Tibial nerve (tissue), 4 donors: ENCODE measurements at regions not wholly inside any gene's neighbourhood (a gene's known extent, or its start where the extent isn't known, plus 50 kb on each side); places are given as distances from the start of the nearest gene placed in this dataset.

Source experiments
- DNase-seq, 2 donors: peaks; one replicate each; pipeline ENCODE4 v3.0.0-alpha.2; 2019; ENCODE audit warnings: low spot score in 2 of 2
- H3K27ac ChIP-seq, 4 donors: fragments of 200-600 bp; sonication (generic) in 3 of 4; one replicate each; pipeline ENCODE4 v1.5.1; 2017 to 2019; ENCODE audit warnings: mild to moderate bottlenecking in 1 of 4
- H3K27me3 ChIP-seq, 2 donors: fragments of 200-600 bp; sonication (generic) in 1 of 2; one replicate each; pipeline versions ENCODE4 v1.5.1 to v1.6.0; 2017 to 2019
- H3K36me3 ChIP-seq, 3 donors: fragments of 200-600 bp; sonication (generic); one replicate each; pipeline ENCODE4 v1.5.1; 2018 to 2019
- H3K4me1 ChIP-seq, 4 donors: fragments of 200-600 bp; sonication (generic) in 3 of 4; one replicate each; pipeline ENCODE4 v1.5.1; 2017 to 2019
- H3K4me3 ChIP-seq, 4 donors: fragments of 200-600 bp; sonication (generic) in 3 of 4; one replicate each; pipeline ENCODE4 v1.5.1; 2017 to 2019; ENCODE audit warnings: mild to moderate bottlenecking in 1 of 4, moderate library complexity in 1 of 4
- H3K9me3 ChIP-seq, 4 donors: fragments of 200-600 bp; sonication (generic) in 3 of 4; one replicate each; pipeline ENCODE4 v1.5.1; 2017 to 2019
- EP300 ChIP-seq, 2 donors: sonication (generic); formaldehyde crosslinking; IDR thresholded peaks; one replicate each; pipeline ENCODE4 v1.6.1; 2017; ENCODE audit warnings: antibody characterized with exemption in 2 of 2, mild to moderate bottlenecking in 1 of 2
- POLR2A ChIP-seq, 2 donors: fragments of 450-650 bp; IDR thresholded peaks; one replicate each; pipeline ENCODE4 v1.6.1; 2017; ENCODE audit warnings: antibody characterized with exemption in 2 of 2, mild to moderate bottlenecking in 2 of 2, moderate library complexity in 2 of 2
- WGBS, 2 donors: methylation state at CpG; one replicate each; pipeline ENCODE4 v1.1.5; 2018; 5-methylcytosine and 5-hydroxymethylcytosine counted together
- TF ChIP-seq, protein P1 (sequence below), 5 experiments: fragments of 200-600 bp in 3 of 5; fragments of 450-650 bp in 2 of 5; sonication (generic) in 3 of 5; IDR thresholded peaks; one replicate each; pipeline ENCODE4 v1.5.1; 2016 to 2019; ENCODE audit warnings: antibody characterized with exemption in 5 of 5, mild to moderate bottlenecking in 3 of 5, moderate library complexity in 2 of 5

DNA sequence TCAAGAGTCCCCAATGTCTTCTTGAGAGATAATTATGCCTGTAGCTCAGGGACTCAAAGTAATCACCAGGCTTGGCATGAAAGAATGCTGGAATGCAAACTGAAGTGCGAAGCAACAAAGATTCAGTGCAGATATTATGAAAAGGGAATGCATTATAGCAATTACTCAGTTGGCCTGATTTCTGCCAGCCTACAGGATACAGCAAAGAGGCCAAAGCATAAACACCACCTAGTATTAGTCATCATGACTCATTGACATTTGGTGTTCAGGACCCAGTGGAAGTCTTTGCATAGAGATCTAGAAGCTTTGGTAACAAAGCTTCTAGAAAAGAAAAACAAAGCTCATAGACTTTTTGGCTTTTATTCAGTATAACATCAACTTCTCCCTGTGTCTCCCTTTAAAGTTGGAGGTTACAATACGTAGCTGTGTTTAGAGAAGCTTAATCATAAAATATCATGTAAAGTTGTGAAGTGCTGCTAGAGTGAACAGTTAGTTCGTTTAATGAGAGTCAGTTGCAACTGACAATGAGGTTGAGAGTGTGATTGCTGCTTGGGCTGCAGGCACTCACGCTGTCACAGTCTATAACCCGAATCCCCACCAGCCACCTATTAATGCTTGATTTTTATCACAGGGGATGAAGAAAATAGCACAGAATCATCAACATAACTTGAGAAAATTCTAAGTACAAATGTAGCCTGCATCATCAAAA lies 932.7 kb downstream of the TFAP2A start:
- Histone ChIP-seq H3K4me3 (no peak overlapping the region), H3K27me3 (no peaks in the 10 kb centered on the region), H3K9me3 (no peaks in the 10 kb centered on the region), H3K36me3 (no peaks in the 10 kb centered on the region), H3K27ac (no peak overlapping the region), H3K4me1 (no peaks in the 10 kb centered on the region)
- TF ChIP-seq, protein P1, sequence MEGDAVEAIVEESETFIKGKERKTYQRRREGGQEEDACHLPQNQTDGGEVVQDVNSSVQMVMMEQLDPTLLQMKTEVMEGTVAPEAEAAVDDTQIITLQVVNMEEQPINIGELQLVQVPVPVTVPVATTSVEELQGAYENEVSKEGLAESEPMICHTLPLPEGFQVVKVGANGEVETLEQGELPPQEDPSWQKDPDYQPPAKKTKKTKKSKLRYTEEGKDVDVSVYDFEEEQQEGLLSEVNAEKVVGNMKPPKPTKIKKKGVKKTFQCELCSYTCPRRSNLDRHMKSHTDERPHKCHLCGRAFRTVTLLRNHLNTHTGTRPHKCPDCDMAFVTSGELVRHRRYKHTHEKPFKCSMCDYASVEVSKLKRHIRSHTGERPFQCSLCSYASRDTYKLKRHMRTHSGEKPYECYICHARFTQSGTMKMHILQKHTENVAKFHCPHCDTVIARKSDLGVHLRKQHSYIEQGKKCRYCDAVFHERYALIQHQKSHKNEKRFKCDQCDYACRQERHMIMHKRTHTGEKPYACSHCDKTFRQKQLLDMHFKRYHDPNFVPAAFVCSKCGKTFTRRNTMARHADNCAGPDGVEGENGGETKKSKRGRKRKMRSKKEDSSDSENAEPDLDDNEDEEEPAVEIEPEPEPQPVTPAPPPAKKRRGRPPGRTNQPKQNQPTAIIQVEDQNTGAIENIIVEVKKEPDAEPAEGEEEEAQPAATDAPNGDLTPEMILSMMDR (IDR thresholded peaks at IDR 0.05): no peak
- TF ChIP-seq POLR2A (IDR thresholded peaks at IDR 0.05) (no peak), EP300 (IDR thresholded peaks at IDR 0.05) (no peak)
- DNase-seq: no peak
- 47 to 51% methylated on average over 5 of the region's 5 CpGs for WGBS, 2 donors

DNA sequence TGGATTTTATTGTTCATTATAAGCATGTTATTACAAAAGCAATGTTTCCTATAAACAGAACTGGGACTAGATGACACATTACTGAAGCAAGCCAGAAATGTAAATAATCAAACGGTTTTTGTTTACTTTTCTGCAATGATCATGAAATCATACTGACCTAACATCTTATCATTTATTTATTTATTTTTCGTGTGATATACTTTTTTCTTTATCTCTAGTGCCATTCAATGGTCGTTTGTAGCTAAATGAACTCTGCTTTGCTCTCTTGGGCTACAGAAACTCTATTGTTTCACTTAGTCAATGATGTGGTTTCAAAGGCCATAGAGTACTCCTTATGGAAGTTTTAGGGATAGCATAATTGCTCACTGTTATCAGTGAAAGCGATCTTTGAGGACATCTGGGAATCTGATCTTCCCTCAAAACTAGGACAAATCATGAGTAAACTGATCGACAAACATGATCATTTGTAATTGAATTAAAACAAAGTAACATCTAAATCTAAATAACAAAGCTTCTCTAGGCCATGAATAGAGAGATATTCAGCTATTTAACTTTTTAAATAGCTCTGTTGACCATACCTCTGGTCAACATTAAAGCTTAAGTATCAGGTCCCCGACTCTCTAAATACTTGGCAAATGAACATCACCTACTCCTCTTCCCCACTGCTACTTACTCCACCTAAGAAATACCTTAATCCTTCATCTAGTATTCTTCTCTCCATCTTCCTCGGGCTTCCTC lies 933.4 kb downstream of the TFAP2A start:
- no peaks in the 10 kb centered on the region for H3K9me3 ChIP-seq
- H3K4me1 ChIP-seq: no peaks in the 10 kb centered on the region
- DNase-seq: no peak
- no peaks in the 10 kb centered on the region for H3K27me3 ChIP-seq
- 38 to 42% methylated on average over 7 of the region's 7 CpGs for WGBS, 2 donors
- no peak overlapping the region for H3K4me3 ChIP-seq
- TF ChIP-seq EP300 (IDR thresholded peaks at IDR 0.05): no peak
- TF ChIP-seq, protein P1 (IDR thresholded peaks at IDR 0.05): no peak
- no peak for TF ChIP-seq POLR2A (IDR thresholded peaks at IDR 0.05)
- no peaks in the 10 kb centered on the region for H3K36me3 ChIP-seq
- no peak overlapping the region for H3K27ac ChIP-seq

DNA sequence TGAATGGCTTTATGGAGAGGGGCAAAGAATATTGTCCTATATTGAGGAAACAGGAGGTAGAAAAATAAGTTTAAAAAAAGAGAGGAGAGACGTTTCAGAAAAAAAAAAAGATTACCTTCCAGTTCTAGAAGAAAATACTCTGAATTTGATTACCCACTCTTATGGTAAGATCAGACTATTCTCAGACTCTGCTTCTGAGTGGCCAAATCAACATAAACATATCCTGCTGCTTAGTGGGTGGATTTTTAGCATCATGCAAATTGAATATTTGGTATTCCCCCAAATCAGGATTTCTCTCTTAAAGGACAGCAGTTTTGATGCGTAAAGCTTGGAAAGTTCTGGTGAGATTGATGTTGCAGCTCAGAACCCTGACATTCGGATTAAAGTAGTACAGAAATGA lies 946.6 kb downstream of the TFAP2A start:
- TF ChIP-seq, protein P1 (IDR thresholded peaks at IDR 0.05): no peak
- TF ChIP-seq EP300 (IDR thresholded peaks at IDR 0.05): no peak
- TF ChIP-seq POLR2A (IDR thresholded peaks at IDR 0.05): no peak
- Histone ChIP-seq H3K9me3 (no peaks in the 10 kb centered on the region), H3K27me3 (no peaks in the 10 kb centered on the region), H3K36me3 (no peaks in the 10 kb centered on the region), H3K4me1 (no peaks in the 10 kb centered on the region), H3K4me3 (no peak overlapping the region), H3K27ac (no peak overlapping the region)
- WGBS, 2 donors: 75 to 76% methylated on average over 3 of the region's 3 CpGs
- no peak for DNase-seq

GRCh38 chr6:9467741-9468140 lies 947.1 kb downstream of the TFAP2A start:
- WGBS, 2 donors: 72 to 74% methylated on average over 3 of the region's 3 CpGs
- Histone ChIP-seq H3K4me1 (no peaks in the 10 kb centered on the region), H3K4me3 (no peak overlapping the region), H3K9me3 (no peaks in the 10 kb centered on the region), H3K36me3 (no peaks in the 10 kb centered on the region), H3K27me3 (no peaks in the 10 kb centered on the region), H3K27ac (no peak overlapping the region)
- TF ChIP-seq EP300 (IDR thresholded peaks at IDR 0.05) (no peak), POLR2A (IDR thresholded peaks at IDR 0.05) (no peak)
- TF ChIP-seq, protein P1 (IDR thresholded peaks at IDR 0.05): no peak
- no peak for DNase-seq

DNA sequence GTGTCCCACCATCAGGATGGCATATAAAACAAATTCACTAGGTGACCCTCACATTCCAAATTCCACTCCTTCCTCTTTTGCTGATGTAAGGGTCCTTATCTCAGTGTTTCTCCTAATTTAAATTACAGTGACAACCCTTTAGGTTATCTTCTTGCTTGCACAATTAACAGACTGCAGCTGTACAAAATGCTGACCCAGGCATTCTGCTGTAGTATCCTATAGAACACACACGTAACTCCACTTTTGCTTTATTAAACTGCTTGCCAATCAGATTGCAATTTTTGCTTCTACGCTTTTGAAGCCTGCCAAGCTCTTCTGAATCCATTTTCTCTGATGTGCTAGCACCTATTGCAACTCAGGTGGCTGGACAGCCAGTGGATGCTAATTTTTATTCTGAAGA lies 950.3 kb downstream of the TFAP2A start:
- WGBS, 2 donors: 80 to 88% methylated on average over 2 of the region's 2 CpGs
- H3K27me3 ChIP-seq: no peaks in the 10 kb centered on the region
- no peak overlapping the region for H3K4me3 ChIP-seq
- no peak overlapping the region for H3K27ac ChIP-seq
- no peak for DNase-seq
- no peaks in the 10 kb centered on the region for H3K36me3 ChIP-seq
- no peaks in the 10 kb centered on the region for H3K4me1 ChIP-seq
- TF ChIP-seq, protein P1 (IDR thresholded peaks at IDR 0.05): no peak
- no peak for TF ChIP-seq POLR2A (IDR thresholded peaks at IDR 0.05)
- no peak for TF ChIP-seq EP300 (IDR thresholded peaks at IDR 0.05)
- H3K9me3 ChIP-seq: no peaks in the 10 kb centered on the region
